Neuron (in vitro differentiated cells): ENCODE measurements at regions not wholly inside any gene's neighbourhood (a gene's known extent, or its start where the extent isn't known, plus 50 kb on each side); places are given as distances from the start of the nearest gene placed in this dataset.
"Not testable (repeated sequence)": the region's sequence is repeated elsewhere in the genome, so short reads cannot be mapped to it uniquely, and the experiment has no call there.

Experiments used
- H2AFZ ChIP-seq: one replicate; pipeline ENCODE4 v1.6.1; 2013; ENCODE audit warnings: low read depth, mild to moderate bottlenecking, inconsistent platforms, low read length, moderate library complexity
- H3K27me3 ChIP-seq: one replicate; pipeline ENCODE4 v1.6.1; 2013; ENCODE audit warnings: low read length; ENCODE audit not compliant: insufficient read depth
- H3K36me3 ChIP-seq: one replicate; pipeline ENCODE4 v1.6.1; 2013; ENCODE audit warnings: low read length; ENCODE audit not compliant: insufficient read depth
- H3K4me1 ChIP-seq: one replicate; pipeline ENCODE4 v1.6.1; 2013; ENCODE audit warnings: low read length; ENCODE audit not compliant: insufficient read depth
- H3K4me3 ChIP-seq: 2 replicates; pipeline ENCODE4 v1.5.1; 2013; ENCODE audit warnings: mild to moderate bottlenecking, low read length, moderate library complexity
- H3K9me3 ChIP-seq: one replicate; pipeline ENCODE4 v1.6.1; 2013; ENCODE audit warnings: low read length

DNA sequence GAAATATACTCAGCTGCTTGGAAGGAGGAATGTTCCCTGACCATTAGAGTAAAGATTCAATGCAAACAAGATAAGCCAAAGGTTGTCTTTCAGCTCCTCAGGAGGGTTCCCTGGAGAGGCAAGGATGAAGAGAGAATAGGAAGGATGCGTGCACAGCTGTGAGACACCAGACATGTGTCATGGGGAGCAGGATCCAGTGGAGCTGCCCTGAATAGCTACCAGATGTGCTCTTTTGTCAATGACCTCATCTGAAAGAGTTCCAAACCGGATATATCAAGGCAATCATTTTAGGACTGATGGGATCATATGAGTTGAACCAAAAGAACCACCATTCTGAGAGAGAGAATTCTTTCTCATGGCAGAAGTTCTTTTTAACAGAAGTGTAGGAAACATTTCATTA, 490.6 kb downstream of the IRS1 start:
- Histone ChIP-seq H2AFZ (no peak overlapping the region), H3K4me3 (no peak overlapping the region), H3K36me3 (no peaks in the 10 kb centered on the region), H3K4me1 (no peaks in the 10 kb centered on the region), H3K9me3 (no peaks in the 10 kb centered on the region), H3K27me3 (no peaks in the 10 kb centered on the region)

DNA sequence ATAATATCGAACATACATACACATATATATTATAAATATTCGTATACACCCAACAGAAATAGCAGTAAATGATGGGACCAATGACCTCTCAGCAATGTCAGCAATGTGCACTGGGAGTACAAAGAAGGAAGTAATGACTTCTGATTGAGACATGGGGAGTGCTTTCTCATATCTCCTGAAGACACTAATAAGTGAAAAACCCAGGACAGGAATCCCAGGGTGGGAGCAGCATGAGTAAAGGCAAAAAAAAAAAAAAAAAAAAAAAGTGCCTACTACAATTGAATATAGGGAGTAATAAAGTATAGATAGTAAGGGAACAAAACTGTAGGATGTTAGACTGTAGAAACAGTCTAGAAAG, 491.3 kb downstream of the IRS1 start:
- Histone ChIP-seq H3K4me3 (no peak overlapping the region), H2AFZ (no peak overlapping the region), H3K36me3 (no peaks in the 10 kb centered on the region), H3K4me1 (no peaks in the 10 kb centered on the region), H3K9me3 (no peaks in the 10 kb centered on the region), H3K27me3 (no peaks in the 10 kb centered on the region)

DNA sequence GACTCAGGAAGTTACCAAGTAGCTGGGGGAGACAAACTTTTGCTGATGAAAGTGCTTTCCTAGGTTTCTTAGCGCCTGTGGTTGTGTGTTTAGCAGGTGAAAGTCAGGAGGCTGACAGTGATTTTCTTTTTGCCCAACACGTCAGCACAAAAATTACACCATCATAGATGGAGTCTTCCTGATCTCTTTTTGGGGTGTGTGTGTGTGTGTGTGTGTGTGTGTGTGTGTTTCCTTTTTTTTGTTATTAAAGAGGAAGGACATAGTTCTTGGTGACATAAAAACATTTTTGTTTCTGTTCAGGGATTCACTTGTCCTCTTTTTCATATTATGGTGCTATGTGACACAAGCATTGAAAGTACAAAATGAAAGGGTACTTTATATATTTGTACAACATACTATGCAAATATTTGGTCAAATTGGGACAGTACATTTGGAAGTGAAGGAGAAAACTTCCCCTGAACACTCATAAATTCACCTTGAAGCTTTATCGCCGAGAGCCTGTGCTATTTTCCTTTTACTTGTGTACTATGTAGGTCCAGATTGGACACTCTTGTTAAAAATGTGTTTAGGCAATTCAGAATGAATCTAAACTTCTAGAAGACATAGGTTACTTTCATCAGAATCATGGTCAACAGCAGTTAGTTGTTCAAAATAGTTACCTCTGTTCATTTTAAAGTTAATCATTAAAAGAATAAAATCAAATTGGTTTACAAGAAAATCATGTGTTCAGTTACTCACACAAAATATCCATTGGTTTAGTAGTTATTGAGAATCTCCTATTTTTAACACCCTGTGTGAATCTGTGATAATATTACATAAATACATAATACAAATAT, 491.9 kb downstream of the IRS1 start:
- Histone ChIP-seq H2AFZ (no peak overlapping the region), H3K27me3 (no peaks in the 10 kb centered on the region), H3K4me1 (no peaks in the 10 kb centered on the region), H3K4me3 (no peak overlapping the region), H3K36me3 (no peaks in the 10 kb centered on the region), H3K9me3 (no peaks in the 10 kb centered on the region)

DNA sequence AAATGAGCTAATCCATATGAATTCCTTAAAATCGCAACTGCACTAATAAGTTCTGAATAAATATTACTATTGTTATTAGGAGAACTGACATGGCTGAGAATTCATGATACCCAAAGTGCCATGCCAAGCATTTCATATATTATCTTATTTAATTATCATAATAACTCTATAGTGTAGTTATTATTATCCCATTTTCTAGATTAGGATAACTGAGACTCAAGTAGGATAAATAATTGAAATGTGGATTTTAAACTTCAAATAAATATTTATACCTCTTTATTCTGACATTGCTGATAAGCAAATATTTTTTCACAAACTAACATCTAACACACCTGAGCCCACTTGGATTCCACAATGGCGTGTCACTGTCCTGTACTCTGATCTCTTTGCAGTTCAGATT, 492.7 kb downstream of the IRS1 start:
- no peak overlapping the region for H2AFZ ChIP-seq
- no peaks in the 10 kb centered on the region for H3K36me3 ChIP-seq
- H3K4me3 ChIP-seq: no peak overlapping the region
- H3K9me3 ChIP-seq: no peaks in the 10 kb centered on the region
- no peaks in the 10 kb centered on the region for H3K27me3 ChIP-seq
- H3K4me1 ChIP-seq: no peaks in the 10 kb centered on the region

DNA sequence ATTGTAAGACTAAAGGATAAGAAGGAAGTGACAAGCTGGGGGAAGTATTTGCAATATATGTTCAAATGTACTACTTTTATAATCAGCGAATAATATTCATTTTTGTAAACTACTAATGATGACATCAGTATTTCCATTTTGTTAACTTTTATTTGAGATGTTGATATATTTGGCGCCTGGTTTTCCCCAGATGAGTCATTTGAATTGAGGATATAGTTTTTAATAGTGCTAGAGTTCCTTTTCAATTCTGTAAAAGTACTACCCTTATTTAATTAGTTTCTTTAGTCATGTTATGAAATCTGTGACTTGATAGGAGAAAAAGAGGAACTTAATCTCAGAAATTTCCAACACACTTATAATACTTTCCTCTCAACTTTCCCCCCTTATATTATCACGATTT, 495.3 kb downstream of the IRS1 start:
- H2AFZ ChIP-seq: no peak overlapping the region
- H3K36me3 ChIP-seq: no peaks in the 10 kb centered on the region
- no peak overlapping the region for H3K4me3 ChIP-seq
- no peaks in the 10 kb centered on the region for H3K4me1 ChIP-seq
- H3K9me3 ChIP-seq: no peaks in the 10 kb centered on the region
- no peaks in the 10 kb centered on the region for H3K27me3 ChIP-seq

DNA sequence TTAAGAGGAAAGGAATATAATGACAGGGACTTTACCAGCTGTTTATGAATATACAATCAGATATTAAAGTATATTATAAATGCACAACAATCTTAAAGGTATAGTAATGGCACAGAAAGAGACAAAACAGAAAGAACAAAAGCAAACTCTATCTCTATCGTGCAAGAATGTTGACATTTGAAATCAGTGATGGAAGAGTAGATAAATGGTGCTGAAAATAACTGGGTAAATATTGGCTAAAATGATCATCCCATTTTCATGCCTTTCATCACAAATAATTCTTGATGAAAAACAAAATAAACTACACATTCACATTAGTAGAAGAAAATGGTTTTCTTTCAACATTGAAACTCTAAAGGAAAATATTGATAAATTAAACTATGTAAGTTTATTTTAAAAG, 495.9 kb downstream of the IRS1 start:
- H3K9me3 ChIP-seq: no peaks in the 10 kb centered on the region

GRCh38 chr2:226300196-226300886, 499.3 kb downstream of the IRS1 start:
- Histone ChIP-seq H3K4me3 (no peak overlapping the region), H3K27me3 (no peaks in the 10 kb centered on the region), H3K4me1 (no peaks in the 10 kb centered on the region), H3K36me3 (no peaks in the 10 kb centered on the region), H3K9me3 (no peaks in the 10 kb centered on the region), H2AFZ (no peak overlapping the region)

More for the DNA sequence above, 495.9 kb downstream of the IRS1 start:
- Histone ChIP-seq H2AFZ (no peak overlapping the region), H3K4me1 (no peaks in the 10 kb centered on the region), H3K36me3 (no peaks in the 10 kb centered on the region), H3K27me3 (no peaks in the 10 kb centered on the region), H3K4me3 (no peak overlapping the region)

DNA sequence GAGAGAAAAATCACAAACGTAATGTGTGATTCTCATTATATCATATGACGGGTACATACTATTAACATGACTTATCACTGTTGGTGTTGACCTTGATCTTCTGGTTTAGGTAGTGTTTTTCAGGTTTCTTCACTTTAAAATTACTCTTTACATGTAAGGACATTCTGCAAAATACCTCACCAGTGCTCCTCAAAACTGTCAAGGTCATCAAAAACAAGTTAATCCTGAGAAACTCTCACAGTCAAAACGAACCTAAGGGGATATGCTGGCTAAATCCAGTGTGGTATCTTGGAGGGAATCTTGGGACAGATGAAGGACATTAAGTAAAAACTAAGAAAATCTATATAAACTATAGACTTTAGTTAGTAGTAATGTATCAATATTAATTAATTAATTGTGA, 499.8 kb downstream of the IRS1 start:
- Histone ChIP-seq H3K9me3 (no peaks in the 10 kb centered on the region), H2AFZ (no peak overlapping the region), H3K4me1 (peaks cover 3% of the 10 kb centered on the region), H3K36me3 (no peaks in the 10 kb centered on the region), H3K4me3 (no peak overlapping the region), H3K27me3 (no peaks in the 10 kb centered on the region)

DNA sequence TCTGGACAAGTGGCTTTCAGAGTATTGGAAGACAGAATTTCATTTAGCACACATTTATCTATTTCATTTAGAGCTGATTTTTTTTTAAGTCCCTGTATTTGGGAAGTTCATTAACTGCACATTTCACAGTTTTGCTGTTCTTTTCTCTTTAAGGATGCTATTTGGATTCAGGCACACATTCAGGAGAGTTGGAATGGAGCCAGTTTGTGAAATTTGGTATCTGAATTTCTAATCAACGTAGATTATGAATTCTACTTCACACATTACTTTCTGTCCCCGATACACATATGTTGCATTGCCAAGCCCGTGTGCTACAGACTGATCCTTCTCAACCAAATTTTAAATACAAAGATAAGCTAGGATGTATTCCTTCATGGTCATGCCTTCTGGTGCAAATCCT, 503.9 kb downstream of the IRS1 start:
- H3K4me1 ChIP-seq: peaks cover 6% of the 10 kb centered on the region
- H3K4me3 ChIP-seq: no peak overlapping the region
- H3K9me3 ChIP-seq: peaks cover 6% of the 10 kb centered on the region
- no peaks in the 10 kb centered on the region for H3K36me3 ChIP-seq
- no peaks in the 10 kb centered on the region for H3K27me3 ChIP-seq
- H2AFZ ChIP-seq: peak overlapping the region; percentile 48

DNA sequence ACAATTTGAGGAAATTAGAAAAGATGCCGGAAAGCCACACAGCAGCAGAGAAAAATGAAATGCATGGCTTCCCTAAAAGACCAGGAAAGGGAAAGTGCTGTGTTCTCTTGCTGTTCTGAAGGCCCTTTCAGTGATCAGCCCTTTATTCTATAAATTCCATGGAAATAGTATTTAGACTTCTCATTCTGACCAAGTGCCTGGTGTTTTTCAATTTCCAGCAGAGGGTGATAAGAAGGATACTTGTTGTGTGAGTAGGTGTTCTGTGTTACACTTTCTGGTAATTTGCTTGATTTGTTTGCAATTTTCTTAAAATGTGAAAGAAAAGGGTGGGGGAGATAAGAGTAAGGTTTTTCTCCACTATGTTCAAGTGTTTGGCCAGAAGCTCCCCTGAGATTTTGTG, 504.5 kb downstream of the IRS1 start:
- peak overlapping the region; percentile 48 for H2AFZ ChIP-seq
- H3K27me3 ChIP-seq: no peaks in the 10 kb centered on the region
- peaks cover 6% of the 10 kb centered on the region for H3K4me1 ChIP-seq
- no peaks in the 10 kb centered on the region for H3K36me3 ChIP-seq
- peaks cover 6% of the 10 kb centered on the region for H3K9me3 ChIP-seq
- H3K4me3 ChIP-seq: no peak overlapping the region

GRCh38 chr2:226291281-226291680, 508.3 kb downstream of the IRS1 start:
- H3K36me3 ChIP-seq, H3K4me1 ChIP-seq, H3K27me3 ChIP-seq: not testable (repeated sequence)

DNA sequence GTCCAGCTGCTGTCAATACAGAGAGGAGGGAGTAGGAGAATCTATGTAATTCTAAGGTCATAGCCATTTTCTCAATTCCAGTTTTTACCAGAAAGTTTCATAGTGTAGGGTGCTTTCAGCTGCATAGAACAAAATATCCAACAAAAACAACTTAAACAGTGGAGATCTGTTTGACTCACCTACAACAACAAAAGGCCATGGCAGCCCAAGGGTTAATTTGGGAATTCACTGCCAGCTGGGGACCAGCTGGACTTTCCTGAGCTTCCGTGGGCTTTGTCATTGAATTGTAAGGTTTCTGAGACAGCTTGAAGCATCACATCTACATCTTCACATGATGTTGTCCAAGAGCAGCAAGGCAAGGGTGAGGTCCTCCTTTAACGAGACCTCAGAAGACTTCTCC, 512.7 kb downstream of the IRS1 start:
- Histone ChIP-seq H3K36me3 (no peaks in the 10 kb centered on the region), H3K27me3 (no peaks in the 10 kb centered on the region), H3K4me1 (no peaks in the 10 kb centered on the region), H2AFZ (no peak overlapping the region), H3K4me3 (no peak overlapping the region), H3K9me3 (peaks cover 3% of the 10 kb centered on the region)

More at GRCh38 chr2:226291281-226291680, 508.3 kb downstream of the IRS1 start:
- not testable (repeated sequence) for H3K4me3 ChIP-seq, H2AFZ ChIP-seq, H3K9me3 ChIP-seq

GRCh38 chr2:226283796-226284195, 515.8 kb downstream of the IRS1 start:
- Histone ChIP-seq H3K9me3 (peaks cover 2% of the 10 kb centered on the region), H3K27me3 (no peaks in the 10 kb centered on the region), H3K4me1 (no peaks in the 10 kb centered on the region), H3K36me3 (no peaks in the 10 kb centered on the region), H2AFZ (no peak overlapping the region), H3K4me3 (no peak overlapping the region)
